Adrenal gland (tissue), 9 donors: ENCODE measurements at regions not wholly inside any gene's neighbourhood (a gene's known extent, or its start where the extent isn't known, plus 50 kb on each side); places are given as distances from the start of the nearest gene placed in this dataset.
A peak's percentile ranks its signal among the peaks of the same experiment; 100 is the strongest.

Experiments used
- DNase-seq, 7 donors: peaks; one replicate each; pipeline ENCODE4 v3.0.0-alpha.2; 2019 to 2020
- H3K27ac ChIP-seq, 5 donors: fragments of 200-600 bp; sonication (generic) in 4 of 5; 1 replicate in 3 of 5; 2 replicates in 2 of 5; pipeline versions ENCODE4 v1.5.1 to v1.8.0; 2016 to 2020; ENCODE audit warnings: mild to moderate bottlenecking in 1 of 5
- H3K27me3 ChIP-seq: fragments of 200-600 bp; 2 replicates; pipeline ENCODE4 v1.8.0; 2021
- H3K36me3 ChIP-seq, 2 donors: fragments of 200-600 bp; replicated peaks in 1 of 2; 1 replicate in 1 of 2; 2 replicates in 1 of 2; pipeline versions ENCODE4 v1.5.1 to v1.8.0; 2018 to 2022
- H3K4me1 ChIP-seq, 2 donors: fragments of 200-600 bp; replicated peaks in 1 of 2; 1 replicate in 1 of 2; 2 replicates in 1 of 2; pipeline versions ENCODE4 v1.5.1 to v1.8.0; 2018 to 2021
- H3K4me3 ChIP-seq, 4 donors: fragments of 200-600 bp; sonication (generic) in 3 of 4; one replicate each; pipeline ENCODE4 v1.5.1; 2016 to 2018
- H3K9me3 ChIP-seq, 3 donors: fragments of 200-600 bp; sonication (generic) in 1 of 3; replicated peaks in 1 of 3; 1 replicate in 2 of 3; 2 replicates in 1 of 3; pipeline versions ENCODE4 v1.5.1 to v1.8.0; 2016 to 2021
- POLR2A ChIP-seq, 2 donors: fragments of 450-650 bp; IDR thresholded peaks; one replicate each; pipeline ENCODE4 v1.6.1; 2017; ENCODE audit warnings: antibody characterized with exemption in 2 of 2, mild to moderate bottlenecking in 2 of 2, moderate library complexity in 1 of 2
- WGBS, 4 donors: extraction: QIAGEN DNeasy Blood & Tissue Kit in 2 of 4; methylation state at CpG; one replicate each; pipeline versions ENCODE4 v1.1.5 to v1.1.7; 2013 to 2017; 5-methylcytosine and 5-hydroxymethylcytosine counted together
- intact Hi-C, 2 donors: fragments of 100-400 bp; cut with DNase I; formaldehyde crosslinking; loops; one replicate each; pipeline versions ENCODE4 v1.14.1 to v1.15.0; 2022 to 2023
- TF ChIP-seq, protein P1 (sequence below), 6 experiments: fragments of 450-650 bp in 4 of 6; fragments of 200-600 bp in 2 of 6; sonication (generic) in 1 of 6; IDR thresholded peaks; 1 replicate in 5 of 6; 2 replicates in 1 of 6; pipeline versions ENCODE4 v1.5.1 to v1.8.0; 2016 to 2021; ENCODE audit warnings: antibody characterized with exemption in 6 of 6, mild to moderate bottlenecking in 2 of 6, moderate library complexity in 1 of 6
- donor health status: healthy with polysubstance abuse.
- donor health status: Bipolar disorder and iron deficiency.
- donor health status: DM: yes; HTN: yes; CAD: no.
- donor health status: DM: no; HTN: no; CAD: no.
- donor health status: DM: no; HTN: no; CAD: no.

DNA sequence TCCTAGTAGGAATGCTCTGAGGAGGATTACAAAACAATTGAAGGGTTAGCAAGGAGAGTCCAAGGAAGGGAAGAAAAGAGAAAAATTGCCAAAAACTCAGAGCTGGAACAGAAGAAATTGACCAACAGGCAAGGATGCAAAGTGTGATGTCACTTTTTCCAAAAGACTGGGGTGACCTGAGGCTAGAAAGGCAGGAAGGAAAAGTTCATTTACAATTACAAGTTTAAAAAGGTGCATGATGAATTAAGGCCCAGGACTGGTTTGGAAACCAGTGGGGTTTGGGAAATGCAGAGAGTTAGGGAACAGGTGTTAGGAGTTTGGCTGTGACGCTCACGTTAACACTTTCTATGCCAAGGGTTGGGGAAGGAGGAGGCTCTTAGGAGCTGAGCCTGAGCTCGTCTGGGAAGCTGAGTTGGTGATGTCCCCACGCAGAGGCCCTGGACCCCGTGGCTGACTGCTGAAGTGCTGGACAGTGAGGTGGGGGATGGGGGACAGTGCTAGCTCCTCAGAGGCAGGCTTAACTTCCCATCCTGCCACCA, 92.6 kb upstream of the PODXL start:
- Histone ChIP-seq H3K27ac (peak overlapping the region in 1 of 5 donors; percentile 74), H3K4me3 (no peak overlapping the region), H3K4me1 (no peaks in the 10 kb centered on the region), H3K9me3 (no peaks in the 10 kb centered on the region), H3K36me3 (no peaks in the 10 kb centered on the region), H3K27me3 (no peaks in the 10 kb centered on the region)
- intact Hi-C loops: no loop called here
- TF ChIP-seq POLR2A (IDR thresholded peaks at IDR 0.05): no peak
- TF ChIP-seq, protein P1, sequence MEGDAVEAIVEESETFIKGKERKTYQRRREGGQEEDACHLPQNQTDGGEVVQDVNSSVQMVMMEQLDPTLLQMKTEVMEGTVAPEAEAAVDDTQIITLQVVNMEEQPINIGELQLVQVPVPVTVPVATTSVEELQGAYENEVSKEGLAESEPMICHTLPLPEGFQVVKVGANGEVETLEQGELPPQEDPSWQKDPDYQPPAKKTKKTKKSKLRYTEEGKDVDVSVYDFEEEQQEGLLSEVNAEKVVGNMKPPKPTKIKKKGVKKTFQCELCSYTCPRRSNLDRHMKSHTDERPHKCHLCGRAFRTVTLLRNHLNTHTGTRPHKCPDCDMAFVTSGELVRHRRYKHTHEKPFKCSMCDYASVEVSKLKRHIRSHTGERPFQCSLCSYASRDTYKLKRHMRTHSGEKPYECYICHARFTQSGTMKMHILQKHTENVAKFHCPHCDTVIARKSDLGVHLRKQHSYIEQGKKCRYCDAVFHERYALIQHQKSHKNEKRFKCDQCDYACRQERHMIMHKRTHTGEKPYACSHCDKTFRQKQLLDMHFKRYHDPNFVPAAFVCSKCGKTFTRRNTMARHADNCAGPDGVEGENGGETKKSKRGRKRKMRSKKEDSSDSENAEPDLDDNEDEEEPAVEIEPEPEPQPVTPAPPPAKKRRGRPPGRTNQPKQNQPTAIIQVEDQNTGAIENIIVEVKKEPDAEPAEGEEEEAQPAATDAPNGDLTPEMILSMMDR (IDR thresholded peaks at IDR 0.05): no peak
- WGBS, 4 donors: 34 to 65% (median 60%) methylated on average over 5 of the region's 5 CpGs
- DNase-seq: no peak

DNA sequence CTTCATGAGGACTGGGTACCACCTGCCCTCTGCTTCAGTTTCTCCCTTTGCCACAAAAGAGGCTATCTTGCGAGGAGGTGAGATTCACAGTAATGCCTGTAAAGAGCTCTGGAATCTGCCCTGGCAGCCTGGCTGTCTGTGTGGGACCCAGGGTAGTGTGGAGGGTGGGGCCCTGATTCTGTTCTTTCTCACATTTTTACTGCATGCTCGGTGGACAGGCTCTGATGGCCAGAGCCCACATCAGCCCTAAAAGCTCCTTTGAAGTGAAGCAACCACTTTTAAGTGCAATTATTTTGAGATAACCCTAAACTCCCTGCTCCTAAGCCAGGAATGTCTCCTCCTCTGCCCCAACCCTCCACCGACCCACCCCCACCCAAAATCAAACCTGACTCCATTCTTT, 92.1 kb upstream of the PODXL start:
- intact Hi-C loops: no loop called here
- Histone ChIP-seq H3K4me3 (no peak overlapping the region), H3K27ac (peak overlapping the region in 1 of 5 donors; percentile 52), H3K9me3 (no peaks in the 10 kb centered on the region), H3K27me3 (no peaks in the 10 kb centered on the region), H3K36me3 (no peaks in the 10 kb centered on the region), H3K4me1 (no peaks in the 10 kb centered on the region)
- TF ChIP-seq, protein P1 (IDR thresholded peaks at IDR 0.05): no peak
- no peak for TF ChIP-seq POLR2A (IDR thresholded peaks at IDR 0.05)
- no peak for DNase-seq
- WGBS, 4 donors: 45 to 60% (median 54%) methylated on average over 2 to 3 of the region's 3 CpGs

DNA sequence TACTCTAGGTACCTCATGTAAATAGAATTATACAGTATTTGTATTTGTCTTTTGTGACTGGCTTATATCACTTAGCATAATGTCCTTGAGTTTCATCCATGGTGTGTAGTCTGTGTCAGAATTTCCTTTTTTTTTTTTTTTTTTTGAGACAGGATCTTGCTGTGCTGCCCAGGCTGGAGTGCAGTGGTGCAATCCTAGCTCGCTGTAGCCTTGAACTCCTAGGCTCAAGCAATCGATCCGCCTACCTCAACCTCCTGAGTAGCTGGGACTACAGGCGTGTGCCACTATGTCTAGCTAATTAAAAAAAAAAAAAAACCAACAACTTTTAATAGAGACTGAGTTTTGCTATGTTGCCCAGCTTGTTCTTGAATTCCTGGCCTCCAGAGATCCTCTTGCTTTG, 89.8 kb upstream of the PODXL start:
- Histone ChIP-seq H3K4me1 (no peaks in the 10 kb centered on the region), H3K27ac (no peak overlapping the region), H3K4me3 (no peak overlapping the region), H3K27me3 (no peaks in the 10 kb centered on the region), H3K9me3 (no peaks in the 10 kb centered on the region), H3K36me3 (no peaks in the 10 kb centered on the region)
- DNase-seq: no peak
- WGBS, 4 donors: 79 to 87% (median 83%) methylated on average over 4 of the region's 4 CpGs
- intact Hi-C loops: no loop called here
- TF ChIP-seq, protein P1 (IDR thresholded peaks at IDR 0.05): no peak
- no peak for TF ChIP-seq POLR2A (IDR thresholded peaks at IDR 0.05)

DNA sequence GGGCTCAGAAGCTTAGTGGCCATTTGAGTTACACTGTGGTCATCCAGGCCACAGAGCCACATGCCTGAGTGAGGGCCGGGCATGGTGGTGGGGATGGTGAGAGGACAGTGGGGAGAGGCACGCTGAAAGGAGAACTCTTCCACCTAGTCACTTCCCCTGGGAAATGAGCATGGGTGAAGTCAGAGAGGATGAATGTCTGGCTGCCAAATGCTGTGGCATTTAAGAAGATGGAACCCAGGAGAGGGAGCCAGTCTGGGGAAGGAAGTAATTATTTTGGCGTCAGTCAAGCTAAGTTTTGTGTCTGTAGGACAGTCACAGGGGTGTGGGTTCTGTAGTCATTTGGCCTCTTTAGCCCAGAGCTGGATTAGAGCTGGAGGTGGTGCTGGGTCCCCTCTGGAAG, 86.0 kb upstream of the PODXL start:
- Histone ChIP-seq H3K9me3 (no peaks in the 10 kb centered on the region), H3K27ac (peak overlapping the region in 1 of 5 donors; percentile 40), H3K36me3 (no peaks in the 10 kb centered on the region), H3K4me1 (no peaks in the 10 kb centered on the region), H3K4me3 (no peak overlapping the region), H3K27me3 (no peaks in the 10 kb centered on the region)
- WGBS, 4 donors: 40 to 65% (median 50%) methylated on average over 3 of the region's 3 CpGs
- intact Hi-C loops: no loop called here
- DNase-seq: no peak
- TF ChIP-seq POLR2A (IDR thresholded peaks at IDR 0.05): no peak
- TF ChIP-seq, protein P1 (IDR thresholded peaks at IDR 0.05): no peak
